Loucy (cell line): ENCODE measurements at regions not wholly inside any gene's neighbourhood (a gene's known extent, or its start where the extent isn't known, plus 50 kb on each side); places are given as distances from the start of the nearest gene placed in this dataset.

ENCODE experiments used
- EZH2phosphoT487 ChIP-seq: fragments of 200-600 bp; IDR thresholded peaks from 2 replicates; pipeline ENCODE4 v1.6.1; 2018; ENCODE audit warnings: antibody characterized with exemption, mild to moderate bottlenecking, moderate library complexity, borderline replicate concordance
- TF ChIP-seq, protein P1 (sequence below): fragments of 200-600 bp; sonication (generic); conservative IDR thresholded peaks from 2 replicates; pipeline ENCODE4 v1.5.1; 2014; ENCODE audit warnings: mild to moderate bottlenecking, antibody characterized with exemption, low read length

DNA sequence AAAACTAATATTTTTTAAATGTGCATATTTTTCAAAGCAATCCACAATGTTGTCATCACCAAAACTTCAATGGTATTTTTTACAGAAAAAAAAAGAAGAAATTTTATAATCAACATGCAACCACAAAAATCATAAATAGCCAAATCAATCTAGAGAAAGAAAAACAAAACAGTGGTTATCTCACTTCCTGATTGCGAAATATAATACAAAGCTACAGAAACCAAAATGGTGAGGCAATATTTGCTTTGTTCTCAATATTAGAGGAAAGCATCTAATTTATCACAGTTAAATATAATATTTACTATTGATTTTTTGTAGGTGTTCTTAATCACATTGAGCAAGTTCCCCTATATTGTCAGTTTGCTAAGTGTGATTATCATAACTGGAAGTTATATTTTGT, 720.7 kb upstream of the ADGRB3 start:
- TF ChIP-seq, protein P1, sequence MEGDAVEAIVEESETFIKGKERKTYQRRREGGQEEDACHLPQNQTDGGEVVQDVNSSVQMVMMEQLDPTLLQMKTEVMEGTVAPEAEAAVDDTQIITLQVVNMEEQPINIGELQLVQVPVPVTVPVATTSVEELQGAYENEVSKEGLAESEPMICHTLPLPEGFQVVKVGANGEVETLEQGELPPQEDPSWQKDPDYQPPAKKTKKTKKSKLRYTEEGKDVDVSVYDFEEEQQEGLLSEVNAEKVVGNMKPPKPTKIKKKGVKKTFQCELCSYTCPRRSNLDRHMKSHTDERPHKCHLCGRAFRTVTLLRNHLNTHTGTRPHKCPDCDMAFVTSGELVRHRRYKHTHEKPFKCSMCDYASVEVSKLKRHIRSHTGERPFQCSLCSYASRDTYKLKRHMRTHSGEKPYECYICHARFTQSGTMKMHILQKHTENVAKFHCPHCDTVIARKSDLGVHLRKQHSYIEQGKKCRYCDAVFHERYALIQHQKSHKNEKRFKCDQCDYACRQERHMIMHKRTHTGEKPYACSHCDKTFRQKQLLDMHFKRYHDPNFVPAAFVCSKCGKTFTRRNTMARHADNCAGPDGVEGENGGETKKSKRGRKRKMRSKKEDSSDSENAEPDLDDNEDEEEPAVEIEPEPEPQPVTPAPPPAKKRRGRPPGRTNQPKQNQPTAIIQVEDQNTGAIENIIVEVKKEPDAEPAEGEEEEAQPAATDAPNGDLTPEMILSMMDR = no peak
- no peak for TF ChIP-seq EZH2phosphoT487
